VCaP (cell line): ENCODE measurements at regions not wholly inside any gene's neighbourhood (a gene's known extent, or its start where the extent isn't known, plus 50 kb on each side); places are given as distances from the start of the nearest gene placed in this dataset.
"Not testable (repeated sequence)": the region's sequence is repeated elsewhere in the genome, so short reads cannot be mapped to it uniquely, and the experiment has no call there.

Source experiments
- H3K27ac ChIP-seq: fragments of 450-650 bp; 2 replicates; pipeline ENCODE4 v1.5.1; 2017
- TF ChIP-seq, protein P1 (sequence below): fragments of 450-650 bp; conservative IDR thresholded peaks from 2 replicates; pipeline ENCODE4 v1.5.1; 2017; ENCODE audit warnings: mild to moderate bottlenecking, moderate library complexity

- TF ChIP-seq, protein P1, sequence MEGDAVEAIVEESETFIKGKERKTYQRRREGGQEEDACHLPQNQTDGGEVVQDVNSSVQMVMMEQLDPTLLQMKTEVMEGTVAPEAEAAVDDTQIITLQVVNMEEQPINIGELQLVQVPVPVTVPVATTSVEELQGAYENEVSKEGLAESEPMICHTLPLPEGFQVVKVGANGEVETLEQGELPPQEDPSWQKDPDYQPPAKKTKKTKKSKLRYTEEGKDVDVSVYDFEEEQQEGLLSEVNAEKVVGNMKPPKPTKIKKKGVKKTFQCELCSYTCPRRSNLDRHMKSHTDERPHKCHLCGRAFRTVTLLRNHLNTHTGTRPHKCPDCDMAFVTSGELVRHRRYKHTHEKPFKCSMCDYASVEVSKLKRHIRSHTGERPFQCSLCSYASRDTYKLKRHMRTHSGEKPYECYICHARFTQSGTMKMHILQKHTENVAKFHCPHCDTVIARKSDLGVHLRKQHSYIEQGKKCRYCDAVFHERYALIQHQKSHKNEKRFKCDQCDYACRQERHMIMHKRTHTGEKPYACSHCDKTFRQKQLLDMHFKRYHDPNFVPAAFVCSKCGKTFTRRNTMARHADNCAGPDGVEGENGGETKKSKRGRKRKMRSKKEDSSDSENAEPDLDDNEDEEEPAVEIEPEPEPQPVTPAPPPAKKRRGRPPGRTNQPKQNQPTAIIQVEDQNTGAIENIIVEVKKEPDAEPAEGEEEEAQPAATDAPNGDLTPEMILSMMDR: no peak
- no peak overlapping the region for H3K27ac ChIP-seq
These were observed 282.8 kb downstream of the GATA3 start for GRCh38 chr10:8337332-8337651.

DNA sequence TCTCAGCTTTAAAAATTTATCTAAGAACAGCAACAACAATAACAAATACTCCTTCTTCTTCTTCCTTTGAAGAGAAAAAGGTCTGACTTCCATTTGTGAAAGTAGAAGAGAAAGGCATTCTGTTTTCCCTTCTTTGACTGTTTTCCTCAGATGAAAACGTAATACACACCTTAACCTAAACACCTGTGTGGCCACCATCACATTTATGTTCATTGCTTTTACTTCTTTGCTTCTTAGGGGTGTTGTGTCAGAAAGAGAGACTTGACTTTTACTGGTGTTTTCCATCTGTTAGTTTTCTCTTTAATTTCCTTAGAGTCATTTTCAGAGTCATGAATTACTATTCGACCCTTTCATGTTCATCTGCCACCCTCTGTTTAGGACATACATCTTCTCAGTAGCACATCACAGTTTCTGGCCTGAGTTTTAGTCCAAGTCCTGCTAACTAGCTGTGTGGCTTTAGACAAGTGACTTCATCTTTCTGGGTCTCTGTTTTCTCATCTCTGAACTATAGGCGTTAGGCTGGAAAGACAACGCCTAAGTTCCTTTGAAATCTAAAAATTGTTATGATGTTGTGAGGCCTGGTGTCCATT lies 283.8 kb downstream of the GATA3 start:
- TF ChIP-seq, protein P1: no peak
- H3K27ac ChIP-seq: no peak overlapping the region

GRCh38 chr10:8344756-8345155 lies 290.3 kb downstream of the GATA3 start:
- TF ChIP-seq, protein P1: no peak
- no peak overlapping the region for H3K27ac ChIP-seq

DNA sequence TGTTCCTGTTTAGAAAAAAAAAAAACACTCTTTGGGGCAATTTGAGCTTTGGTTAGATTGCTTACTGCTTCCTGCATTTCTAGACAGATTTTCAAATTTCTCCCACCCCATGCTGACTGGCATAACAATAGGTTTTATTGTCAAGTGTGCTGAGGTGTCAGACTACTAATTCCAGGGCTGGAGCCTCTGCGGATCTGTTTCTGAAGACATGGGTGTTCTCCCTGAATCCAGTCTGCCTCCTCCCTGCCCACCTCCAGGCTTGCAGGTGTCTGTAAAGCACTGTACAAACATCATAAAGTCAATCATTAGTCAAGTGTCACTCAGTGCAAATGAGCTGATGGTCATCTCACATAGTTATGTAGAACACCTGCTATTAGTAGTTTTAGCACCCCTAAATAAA lies 292.4 kb downstream of the GATA3 start:
- H3K27ac ChIP-seq: no peak overlapping the region

GRCh38 chr10:8347614-8348013 lies 293.1 kb downstream of the GATA3 start:
- not testable (repeated sequence) for H3K27ac ChIP-seq

More for the DNA sequence above, 292.4 kb downstream of the GATA3 start:
- TF ChIP-seq, protein P1: no peak

DNA sequence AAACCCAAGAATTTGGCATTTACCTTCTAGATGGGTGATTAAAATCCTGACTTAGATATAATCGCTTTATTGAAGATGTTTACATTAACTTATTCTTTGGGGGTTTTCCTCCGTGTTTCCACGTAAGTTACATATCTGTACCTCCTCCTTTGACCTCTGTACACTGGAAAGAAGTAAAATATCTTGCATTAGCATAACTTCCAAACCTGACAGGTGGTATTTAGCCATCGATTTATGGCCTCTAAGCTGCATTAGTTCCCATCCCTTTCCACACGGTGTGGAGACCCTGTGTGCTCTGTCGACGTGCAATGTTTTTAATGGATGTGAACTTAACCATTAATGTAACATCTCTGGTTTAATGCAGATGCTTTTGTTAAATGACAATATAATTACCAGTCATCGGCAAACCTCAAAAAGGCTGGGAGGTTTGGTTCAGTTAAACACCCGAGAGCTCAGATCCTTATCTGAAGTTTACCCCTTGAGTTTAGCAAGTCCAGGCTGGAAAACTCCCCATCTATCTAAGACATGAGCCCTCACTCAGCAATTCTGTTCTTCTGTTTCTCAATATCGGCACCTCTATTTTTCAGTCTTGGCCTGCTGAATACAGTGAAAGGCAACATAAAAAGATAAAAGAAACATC lies 295.2 kb downstream of the GATA3 start:
- no peak overlapping the region for H3K27ac ChIP-seq
- TF ChIP-seq, protein P1: no peak

DNA sequence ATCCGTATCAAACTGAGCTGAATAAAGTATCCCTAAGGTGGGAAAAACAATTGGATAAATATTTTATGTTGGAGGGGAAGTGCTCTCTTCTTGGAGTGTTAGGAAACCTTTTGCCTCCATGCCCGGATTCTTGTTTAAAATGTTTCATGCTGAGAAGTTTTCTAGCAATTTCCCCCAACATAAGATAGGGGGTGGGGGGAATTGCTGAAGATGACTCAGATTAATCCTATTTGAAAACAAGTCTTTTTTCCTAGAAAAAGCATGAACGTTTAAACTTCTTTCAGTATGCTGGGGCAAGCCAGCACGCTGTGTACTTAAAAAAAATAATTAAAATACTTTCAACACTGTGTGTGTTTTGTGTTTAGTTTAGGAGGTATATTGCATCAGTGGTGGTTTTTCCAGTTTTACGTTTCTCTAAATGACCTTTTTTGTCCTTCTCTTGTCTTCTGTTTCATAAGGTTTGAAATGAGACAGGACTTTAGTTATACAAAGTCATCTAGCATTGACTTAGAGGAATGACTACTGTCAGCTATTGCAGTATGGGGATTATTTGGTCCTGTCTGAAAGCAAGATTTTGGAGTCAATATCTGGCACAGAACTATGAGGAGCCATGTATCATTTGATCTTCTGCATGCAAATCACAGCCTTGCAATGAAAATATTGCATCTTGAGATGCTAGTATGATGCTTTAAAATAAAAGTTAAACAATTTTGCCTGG lies 295.9 kb downstream of the GATA3 start:
- H3K27ac ChIP-seq: no peak overlapping the region
- TF ChIP-seq, protein P1: no peak
